ENCODE measurements at regions not wholly inside any gene's neighbourhood (a gene's known extent, or its start where the extent isn't known, plus 50 kb on each side); places are given as distances from the start of the nearest gene placed in this dataset.

GRCh38 chr14:71665157-71665556, 267.1 kb upstream of the RGS6 start:
- TF ChIP-seq MXI1 (conservative IDR thresholded peaks at IDR 0.05; ENCODE audit: poor library complexity, severe bottlenecking) (no peak), CTCF (IDR thresholded peaks at IDR 0.05; ENCODE audit: poor library complexity, severe bottlenecking) (no peak), TAF1 (IDR thresholded peaks at IDR 0.05; ENCODE audit: low read depth) (no peak), REST (IDR thresholded peaks at IDR 0.05; ENCODE audit: borderline replicate concordance) (no peak), EZH2 (IDR thresholded peaks at IDR 0.05; ENCODE audit: borderline replicate concordance, insufficient read depth, low read length, poor library complexity, severe bottlenecking) (no peak), EP300 (conservative IDR thresholded peaks at IDR 0.05; ENCODE audit: poor library complexity, severe bottlenecking) (no peak), RAD21 (conservative IDR thresholded peaks at IDR 0.05) (no peak), SMC3 (conservative IDR thresholded peaks at IDR 0.05; ENCODE audit: poor library complexity) (no peak), POLR2AphosphoS5 (IDR thresholded peaks at IDR 0.05) (no peak)
- Histone ChIP-seq H3K4me3 (ENCODE audit: low read length) (no peak overlapping the region), H3K9me2 (ENCODE audit: insufficient read depth, low read length) (no peaks in the 10 kb centered on the region), H3F3A (ENCODE audit: insufficient read depth, low read length, poor library complexity, severe bottlenecking) (no peaks in the 10 kb centered on the region), H3K27ac (ENCODE audit: low read length) (no peak overlapping the region), H3K9me3 (ENCODE audit: low read length) (no peaks in the 10 kb centered on the region), H3K27me3 (ENCODE audit: insufficient read depth, low read depth, low read length) (no peaks in the 10 kb centered on the region), H2AFZ (ENCODE audit: low read depth, low read length) (no peak overlapping the region), H3K9ac (ENCODE audit: low read length) (no peak overlapping the region), H4K20me1 (ENCODE audit: insufficient read depth) (no peaks in the 10 kb centered on the region), H3K79me2 (replicated peaks; ENCODE audit: insufficient read depth, low read length) (no peaks in the 10 kb centered on the region), H3K36me3 (ENCODE audit: insufficient read depth, low read length) (no peaks in the 10 kb centered on the region), H3K4me2 (ENCODE audit: low read length) (no peak overlapping the region)

GRCh38 chr14:71665781-71666180, 266.4 kb upstream of the RGS6 start:
- no peak overlapping the region for H2AFZ ChIP-seq (ENCODE audit: low read depth, low read length)
- no peaks in the 10 kb centered on the region for H4K20me1 ChIP-seq (ENCODE audit: insufficient read depth)
- H3K4me2 ChIP-seq (ENCODE audit: low read length): no peak overlapping the region

More at GRCh38 chr14:71665781-71666180, 266.4 kb upstream of the RGS6 start:
- H3K9me2 ChIP-seq (ENCODE audit: insufficient read depth, low read length): no peaks in the 10 kb centered on the region
- no peak overlapping the region for H3K27ac ChIP-seq (ENCODE audit: low read length)
- H3F3A ChIP-seq (ENCODE audit: insufficient read depth, low read length, poor library complexity, severe bottlenecking): no peaks in the 10 kb centered on the region
- no peak overlapping the region for H3K4me3 ChIP-seq (ENCODE audit: low read length)
- TF ChIP-seq SMC3 (conservative IDR thresholded peaks at IDR 0.05; ENCODE audit: poor library complexity) (no peak), RAD21 (conservative IDR thresholded peaks at IDR 0.05) (no peak), REST (IDR thresholded peaks at IDR 0.05; ENCODE audit: borderline replicate concordance) (no peak), CTCF (IDR thresholded peaks at IDR 0.05; ENCODE audit: poor library complexity, severe bottlenecking) (no peak), POLR2AphosphoS5 (IDR thresholded peaks at IDR 0.05) (no peak), TAF1 (IDR thresholded peaks at IDR 0.05; ENCODE audit: low read depth) (no peak), MXI1 (conservative IDR thresholded peaks at IDR 0.05; ENCODE audit: poor library complexity, severe bottlenecking) (no peak), EP300 (conservative IDR thresholded peaks at IDR 0.05; ENCODE audit: poor library complexity, severe bottlenecking) (no peak), EZH2 (IDR thresholded peaks at IDR 0.05; ENCODE audit: borderline replicate concordance, insufficient read depth, low read length, poor library complexity, severe bottlenecking) (no peak)
- no peak overlapping the region for H3K9ac ChIP-seq (ENCODE audit: low read length)
- H3K36me3 ChIP-seq (ENCODE audit: insufficient read depth, low read length): no peaks in the 10 kb centered on the region
- H3K79me2 ChIP-seq (replicated peaks; ENCODE audit: insufficient read depth, low read length): no peaks in the 10 kb centered on the region
- no peaks in the 10 kb centered on the region for H3K27me3 ChIP-seq (ENCODE audit: insufficient read depth, low read depth, low read length)
- no peaks in the 10 kb centered on the region for H3K9me3 ChIP-seq (ENCODE audit: low read length)
